ENCODE measurements at regions not wholly inside any gene's neighbourhood (a gene's known extent, or its start where the extent isn't known, plus 50 kb on each side); places are given as distances from the start of the nearest gene placed in this dataset.
A peak's percentile ranks its signal among the peaks of the same experiment; 100 is the strongest.

GRCh38 chrX:69305333-69306062 is 140.2 kb upstream of the PJA1 start:
- DNase-seq (ENCODE audit: low read depth): no peak

DNA sequence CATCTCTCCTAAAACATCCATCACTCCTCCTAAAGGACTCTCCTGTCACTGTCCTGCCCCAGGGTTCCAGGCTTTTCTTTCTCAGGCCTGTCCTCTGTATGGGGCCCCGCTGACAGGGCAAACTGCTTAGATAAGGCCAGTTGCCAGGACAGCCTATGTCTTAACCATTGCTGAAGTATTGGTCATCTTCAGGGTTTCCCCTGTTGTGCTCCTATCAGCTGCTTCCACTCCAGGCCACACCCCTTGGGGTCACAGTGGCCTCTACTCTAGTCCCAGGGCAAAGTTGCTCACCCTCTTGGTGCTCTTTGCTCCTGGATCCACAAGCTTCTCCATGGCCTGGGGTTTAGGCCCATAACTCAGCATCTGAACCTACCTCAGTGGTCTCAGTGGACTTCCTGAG is 138.0 kb upstream of the PJA1 start:
- DNase-seq (ENCODE audit: low read depth): no peak

GRCh38 chrX:69299951-69300714 is 134.9 kb upstream of the PJA1 start:
- no peak for DNase-seq (ENCODE audit: low read depth)

GRCh38 chrX:69299285-69299684 is 134.0 kb upstream of the PJA1 start:
- DNase-seq (ENCODE audit: low read depth): no peak

DNA sequence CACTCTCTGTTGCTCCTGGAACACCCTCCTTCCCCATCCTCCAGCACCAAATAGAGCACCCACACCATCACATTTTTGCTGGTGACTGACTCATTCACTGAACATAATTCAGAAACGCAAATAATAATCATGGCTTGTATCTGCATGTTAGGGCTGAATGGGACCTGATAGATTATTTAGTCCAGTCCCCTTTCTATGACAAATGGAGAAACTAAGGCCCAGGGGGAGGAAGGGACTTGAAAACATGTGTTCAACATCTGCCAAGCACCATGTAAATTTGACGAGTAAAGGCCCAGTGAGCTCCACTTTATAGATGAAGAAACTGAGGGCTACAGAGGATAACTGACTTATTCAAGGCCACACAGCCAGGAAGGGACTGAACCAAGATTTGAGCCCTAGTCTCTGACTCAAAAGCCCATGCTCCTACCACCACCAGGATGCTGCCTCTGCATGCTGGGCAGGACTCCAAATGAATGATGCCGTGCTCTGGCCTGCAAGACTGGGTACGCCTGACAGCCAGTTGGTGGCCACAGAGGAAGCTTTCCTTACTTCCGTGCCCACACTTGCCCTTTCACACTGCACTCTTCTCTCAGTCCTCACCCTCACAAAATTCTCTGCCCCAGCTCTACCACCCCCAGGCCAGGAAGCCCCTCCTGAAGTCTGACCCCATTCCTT is 133.3 kb upstream of the PJA1 start:
- DNase-seq (ENCODE audit: low read depth): no peak

GRCh38 chrX:69297506-69297905 is 132.3 kb upstream of the PJA1 start:
- DNase-seq (ENCODE audit: low read depth): no peak

- no peak for DNase-seq (ENCODE audit: low read depth)
Observed at GRCh38 chrX:69293776-69294601, 128.7 kb upstream of the PJA1 start.

DNA sequence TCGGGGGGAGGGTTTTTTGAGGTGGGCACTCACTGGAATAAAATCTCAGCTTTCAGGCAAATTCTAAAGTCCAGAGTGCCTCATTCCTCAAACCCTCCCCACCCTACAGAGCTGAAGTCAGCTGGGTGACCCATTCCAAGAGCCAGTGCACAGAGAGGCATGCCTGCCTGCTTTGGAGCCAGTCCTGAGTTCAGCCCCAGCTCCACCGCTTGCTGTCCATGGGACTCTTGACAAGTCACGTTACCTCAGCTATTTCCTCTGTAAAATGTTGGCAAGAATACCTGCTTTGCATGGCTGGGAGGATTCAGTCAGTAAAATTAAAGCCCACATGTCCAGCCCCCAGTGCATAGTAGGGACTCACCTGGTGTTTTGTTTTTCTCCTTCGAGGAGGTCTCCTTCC is 125.9 kb upstream of the PJA1 start:
- DNase-seq (ENCODE audit: low read depth): no peak

DNA sequence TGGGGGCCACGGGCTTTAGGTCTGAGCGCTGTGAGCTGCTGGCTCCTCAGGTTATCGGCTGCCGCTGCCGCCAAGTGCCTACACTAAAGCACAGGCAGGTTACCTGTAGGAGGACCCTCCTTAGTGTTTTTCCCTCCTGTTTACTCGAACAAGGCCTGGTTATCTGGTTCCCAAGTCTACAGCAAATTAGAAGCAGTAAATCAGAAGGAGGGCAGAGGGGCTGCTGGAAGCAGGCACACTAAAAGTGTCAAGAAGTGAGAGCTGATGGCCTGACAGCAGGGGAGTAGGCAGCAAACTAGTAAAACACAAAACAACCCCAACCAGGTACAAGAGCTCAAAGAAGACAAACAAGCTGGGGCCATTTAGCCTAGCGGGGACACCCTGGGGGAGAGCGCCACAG is 125.0 kb upstream of the PJA1 start:
- DNase-seq (ENCODE audit: low read depth): no peak

- no peak for DNase-seq (ENCODE audit: low read depth)
Observed at GRCh38 chrX:69289793-69290123, 124.5 kb upstream of the PJA1 start.

- DNase-seq (ENCODE audit: low read depth): no peak
Observed at GRCh38 chrX:69289046-69289792, 124.0 kb upstream of the PJA1 start.

- DNase-seq (ENCODE audit: low read depth): no peak
Observed at GRCh38 chrX:69287095-69287494, 121.8 kb upstream of the PJA1 start.

DNA sequence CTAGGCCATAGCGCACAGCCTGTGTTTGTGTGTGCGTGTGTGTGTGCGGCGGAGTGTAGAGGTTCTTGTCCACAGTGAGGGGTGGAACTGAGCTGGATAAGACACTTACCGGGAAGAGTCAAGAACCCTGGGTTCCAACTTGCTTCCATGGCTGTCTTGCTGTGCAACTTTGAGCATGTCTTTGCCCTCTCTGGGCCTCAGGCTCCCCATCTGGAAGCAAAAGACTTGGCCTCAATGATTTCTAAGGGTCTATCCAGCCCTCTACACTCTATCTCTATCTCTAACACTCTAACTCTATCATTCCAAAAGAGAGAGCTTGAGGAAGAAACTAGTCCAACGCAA is 121.3 kb upstream of the PJA1 start:
- DNase-seq (ENCODE audit: low read depth): no peak

GRCh38 chrX:69285881-69286564 is 120.8 kb upstream of the PJA1 start:
- DNase-seq (ENCODE audit: low read depth): peak; percentile 23

GRCh38 chrX:69285401-69285877 is 120.2 kb upstream of the PJA1 start:
- no peak for DNase-seq (ENCODE audit: low read depth)

DNA sequence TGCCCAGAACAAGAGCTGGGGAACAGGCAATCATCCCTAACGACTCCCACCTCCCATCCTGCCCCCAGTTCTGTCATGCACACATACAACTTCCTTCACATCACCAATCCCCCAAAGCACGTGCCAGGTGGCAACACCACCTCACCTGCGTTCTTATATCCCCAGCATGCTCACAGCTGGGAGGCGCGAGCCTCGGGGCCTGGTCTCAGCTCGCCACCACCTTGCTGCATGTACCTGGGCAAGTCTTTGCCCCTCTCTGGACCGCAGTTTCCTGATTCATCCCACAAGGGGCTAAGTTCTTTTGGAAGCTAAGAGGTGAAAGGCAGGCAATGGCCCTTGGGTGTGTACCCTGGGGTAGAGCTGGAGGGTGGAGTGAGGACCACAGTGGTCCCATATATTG is 119.2 kb upstream of the PJA1 start:
- no peak for DNase-seq (ENCODE audit: low read depth)

DNA sequence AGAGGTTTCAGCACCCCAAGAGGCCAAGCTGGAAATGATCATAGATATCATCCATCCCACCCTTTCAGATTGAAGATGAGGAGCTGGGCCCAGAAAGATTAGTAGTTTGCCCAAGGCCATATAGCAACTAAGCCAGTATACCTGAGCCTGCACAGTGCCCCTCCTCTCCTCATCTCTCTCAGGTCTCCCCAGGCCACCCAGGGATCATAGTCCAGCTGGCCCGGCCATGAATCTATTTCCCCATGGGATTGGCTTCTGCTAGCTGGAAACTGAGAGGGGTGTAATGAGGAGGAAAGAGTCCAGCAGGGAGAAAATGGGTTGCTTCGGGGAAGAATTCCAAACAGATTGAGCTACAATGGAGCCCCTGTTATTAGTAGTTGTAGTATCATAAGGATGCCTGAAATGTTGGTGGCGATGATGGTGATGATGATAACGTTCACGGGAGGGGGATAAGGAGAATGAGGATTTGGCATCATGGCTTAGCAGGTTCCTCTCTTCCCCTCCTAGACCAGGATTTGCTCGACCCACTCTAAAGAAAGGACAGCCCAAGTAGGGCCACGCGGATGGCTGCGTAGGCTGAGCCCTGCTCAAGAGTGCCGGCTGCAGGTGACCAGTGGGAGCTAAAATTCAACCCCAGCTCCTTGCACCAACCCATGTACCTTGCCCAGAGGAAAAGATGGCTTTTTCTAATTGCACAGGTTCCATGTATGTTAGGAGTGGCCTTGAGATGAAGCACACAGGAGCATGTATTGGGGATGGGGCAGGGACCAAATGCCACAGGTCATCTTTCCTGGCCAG is 117.8 kb upstream of the PJA1 start:
- DNase-seq (ENCODE audit: low read depth): no peak

GRCh38 chrX:69280933-69281332 is 115.7 kb upstream of the PJA1 start:
- DNase-seq (ENCODE audit: low read depth): no peak

DNA sequence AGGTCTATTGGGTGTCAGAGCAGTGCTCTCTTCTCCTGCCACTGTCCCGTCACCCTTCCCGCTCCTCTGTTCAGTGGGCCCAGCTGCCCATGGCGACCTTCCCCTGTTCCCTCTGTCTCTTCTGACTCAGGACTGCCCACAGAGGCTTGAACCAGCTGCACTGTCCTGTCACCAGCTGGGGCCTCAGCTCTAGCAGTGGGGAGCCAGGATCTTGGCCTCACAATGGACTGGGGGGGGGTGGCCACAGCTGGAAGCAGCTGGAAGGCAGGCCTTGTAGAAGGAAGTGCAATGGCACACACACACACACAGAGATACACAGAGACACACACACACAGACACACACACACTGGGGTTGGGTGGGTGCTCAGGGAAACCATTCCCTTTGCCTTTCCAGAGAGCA is 114.0 kb upstream of the PJA1 start:
- DNase-seq (ENCODE audit: low read depth): no peak

GRCh38 chrX:69278031-69278687 is 112.9 kb upstream of the PJA1 start:
- DNase-seq (ENCODE audit: low read depth): no peak

Measured in activated T-cell treated with anti-CD3 and anti-CD28 coated beads for 24 hours (primary cell).